ENCODE measurements at regions not wholly inside any gene's neighbourhood (a gene's known extent, or its start where the extent isn't known, plus 50 kb on each side); places are given as distances from the start of the nearest gene placed in this dataset.
"Not testable (repeated sequence)": the region's sequence is repeated elsewhere in the genome, so short reads cannot be mapped to it uniquely, and the experiment has no call there.

DNA sequence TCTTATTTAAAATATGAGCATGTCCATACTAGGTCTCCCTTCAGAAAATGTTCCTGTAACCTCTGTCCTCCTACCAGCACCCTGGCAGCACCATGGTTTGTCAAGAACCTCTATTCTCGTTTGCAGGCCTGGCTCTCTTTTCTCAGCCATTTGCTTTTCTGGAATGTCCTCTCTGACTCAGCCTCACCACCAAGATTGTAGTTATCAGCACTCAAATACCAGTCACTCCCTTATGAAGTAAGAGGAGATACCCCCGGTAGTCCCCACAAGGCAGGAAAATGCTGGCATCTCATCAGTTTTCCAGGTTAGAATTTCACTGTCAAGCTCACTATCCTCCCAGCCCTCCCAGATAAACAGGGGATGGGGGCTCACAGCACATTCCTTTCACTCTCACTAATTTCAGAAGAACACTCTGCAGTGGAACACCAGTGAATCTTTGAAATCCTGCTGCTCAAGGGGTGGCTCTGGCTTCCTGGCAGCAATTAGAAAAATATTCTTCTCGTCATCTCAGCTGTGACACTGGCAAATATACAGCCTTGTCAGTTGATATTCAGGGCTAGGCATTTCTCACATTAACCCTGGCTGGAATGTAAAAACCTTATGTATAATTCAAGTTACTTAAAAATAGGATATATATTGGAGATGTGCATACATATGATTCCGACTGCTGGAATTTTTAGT is 129.2 kb downstream of the TBX18 start:
- DNase-seq: no peak

DNA sequence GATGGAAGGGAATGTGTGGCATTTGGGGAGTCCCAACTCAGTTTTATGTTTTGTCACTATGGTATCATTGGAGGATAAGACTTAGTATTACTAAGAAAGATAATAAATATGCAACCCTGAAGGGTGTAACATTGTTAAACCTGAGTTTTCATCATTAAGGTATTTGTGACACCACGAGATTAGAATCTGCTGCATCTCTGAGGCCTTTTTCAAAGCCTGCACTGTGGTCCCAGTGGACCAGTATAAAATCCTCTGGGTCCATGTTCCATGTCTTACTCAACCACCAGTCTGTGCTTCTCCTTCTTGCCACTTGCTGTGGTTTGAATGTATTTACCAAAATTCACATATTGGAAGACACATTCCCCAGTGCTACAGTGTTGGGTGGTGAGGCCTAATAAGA is 130.6 kb downstream of the TBX18 start:
- no peak for DNase-seq

DNA sequence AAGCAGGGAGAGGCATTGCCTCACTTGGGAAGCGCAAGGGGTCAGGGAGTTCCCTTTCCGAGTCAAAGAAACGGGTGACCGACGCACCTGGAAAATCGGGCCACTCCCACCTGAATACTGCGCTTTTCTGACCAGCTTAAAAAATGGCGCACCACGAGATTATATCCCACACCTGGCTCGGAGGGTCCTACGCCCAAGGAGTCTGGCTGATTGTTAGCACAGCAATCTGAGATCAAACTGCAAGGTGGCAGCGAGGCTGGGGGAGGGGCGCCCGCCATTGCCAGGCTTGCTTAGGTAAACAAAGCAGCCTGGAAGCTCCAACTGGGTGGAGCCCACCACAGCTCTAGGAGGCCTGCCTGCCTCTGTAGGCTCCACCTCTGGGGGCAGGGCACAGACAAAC is 137.9 kb downstream of the TBX18 start:
- DNase-seq: not testable (repeated sequence)

DNA sequence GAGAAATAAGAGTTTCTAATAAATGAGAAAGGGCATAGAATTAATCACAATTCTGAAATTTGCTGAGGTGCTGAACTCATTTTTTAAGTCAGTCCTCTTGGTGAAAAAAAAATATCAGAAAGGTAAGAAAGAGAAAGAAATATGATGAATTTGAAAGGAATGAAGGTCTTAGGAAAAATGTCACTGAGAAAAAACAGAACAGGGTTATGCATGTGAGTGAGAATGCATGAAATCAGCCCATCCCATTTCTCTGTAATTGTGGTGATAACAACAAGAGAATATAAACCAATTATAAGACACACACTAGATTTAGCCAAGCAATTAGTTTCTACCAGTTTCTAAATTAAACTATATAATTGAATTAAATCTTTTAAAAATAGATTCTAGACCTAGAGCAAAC is 138.9 kb downstream of the TBX18 start:
- no peak for DNase-seq

DNA sequence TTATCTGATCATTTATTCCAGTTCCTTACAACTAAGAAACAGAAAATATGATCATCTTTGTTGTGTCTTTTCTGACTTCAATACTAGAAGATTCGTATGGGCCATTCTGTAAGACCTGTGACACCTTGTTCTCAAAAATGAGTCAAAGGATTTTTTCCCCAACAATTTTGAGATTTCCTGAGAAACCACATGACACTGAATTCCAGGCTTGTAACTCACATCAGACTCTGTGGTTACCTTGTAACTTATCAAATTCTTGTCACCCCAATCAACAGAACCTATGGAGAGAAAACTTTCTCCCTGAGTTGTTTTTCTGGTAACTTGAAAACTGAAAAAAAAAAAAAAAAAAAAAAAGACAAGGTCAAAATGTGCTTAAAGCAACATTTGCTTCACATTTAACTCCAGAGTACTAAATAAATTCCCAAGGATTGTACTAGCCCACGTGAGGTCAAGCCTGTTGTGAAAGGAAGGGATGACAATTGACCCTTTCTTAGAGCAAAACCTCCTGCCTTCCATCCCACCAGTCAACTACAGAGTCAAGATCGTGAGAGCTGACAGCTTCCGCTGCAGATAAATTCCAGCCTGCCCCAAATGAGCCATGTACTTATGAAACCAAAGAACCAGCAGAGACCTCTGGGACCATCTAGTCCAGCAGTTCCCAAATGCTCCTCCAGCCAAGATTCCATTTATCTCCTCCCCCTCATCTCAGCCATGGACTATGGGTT is 140.3 kb downstream of the TBX18 start:
- no peak for DNase-seq

DNA sequence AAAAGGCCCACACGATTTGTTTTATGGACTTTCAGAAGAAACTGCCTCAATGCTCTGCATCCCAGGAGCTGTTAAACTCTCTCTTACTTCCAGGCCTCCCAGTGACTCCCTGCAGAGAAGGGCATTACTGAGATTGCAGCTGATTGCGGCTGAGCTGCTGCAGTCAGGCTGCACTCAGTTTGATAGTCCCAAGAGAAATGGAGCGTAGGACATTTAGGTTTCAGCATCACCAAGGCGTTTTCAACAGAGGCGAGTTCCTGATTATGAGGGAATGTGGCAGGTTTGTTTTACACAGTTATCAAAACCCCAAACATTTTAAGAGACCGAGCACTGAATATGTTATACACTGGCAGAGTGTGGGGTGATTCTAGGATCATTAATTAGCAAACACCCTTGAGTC is 145.6 kb downstream of the TBX18 start:
- DNase-seq: no peak

DNA sequence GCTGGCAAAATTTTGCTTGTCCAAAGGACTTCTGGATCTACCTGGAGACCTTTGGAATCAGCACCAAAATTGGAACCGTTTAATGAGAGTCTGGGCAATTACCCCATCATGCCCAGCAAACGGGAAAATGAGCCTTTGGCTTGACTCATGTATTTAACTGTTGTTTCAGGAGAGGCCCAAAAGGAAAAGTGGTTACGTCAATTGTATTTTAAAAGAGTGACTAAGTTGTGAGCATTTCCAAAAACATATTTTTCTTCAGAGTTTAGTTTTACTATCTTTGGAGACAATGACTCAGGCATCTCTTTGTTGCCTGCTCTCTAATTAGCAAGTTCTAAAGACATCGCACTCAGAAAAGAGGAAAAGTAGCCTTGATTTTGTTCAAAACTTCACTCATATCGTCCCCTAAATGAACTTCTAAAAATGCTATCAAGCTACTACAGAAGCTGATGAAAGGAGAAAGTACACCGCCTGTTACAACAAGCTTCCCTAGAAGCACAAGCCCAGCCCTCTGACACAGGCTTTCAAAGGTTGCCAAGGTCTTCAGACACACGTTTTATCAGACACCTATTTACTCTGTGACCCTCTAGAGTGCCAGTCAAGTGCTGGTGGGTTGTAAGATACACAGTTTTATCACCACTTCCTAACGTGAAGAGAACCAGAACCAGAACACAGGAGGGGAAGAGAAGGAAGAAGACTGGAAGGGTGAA is 146.2 kb downstream of the TBX18 start:
- no peak for DNase-seq

DNA sequence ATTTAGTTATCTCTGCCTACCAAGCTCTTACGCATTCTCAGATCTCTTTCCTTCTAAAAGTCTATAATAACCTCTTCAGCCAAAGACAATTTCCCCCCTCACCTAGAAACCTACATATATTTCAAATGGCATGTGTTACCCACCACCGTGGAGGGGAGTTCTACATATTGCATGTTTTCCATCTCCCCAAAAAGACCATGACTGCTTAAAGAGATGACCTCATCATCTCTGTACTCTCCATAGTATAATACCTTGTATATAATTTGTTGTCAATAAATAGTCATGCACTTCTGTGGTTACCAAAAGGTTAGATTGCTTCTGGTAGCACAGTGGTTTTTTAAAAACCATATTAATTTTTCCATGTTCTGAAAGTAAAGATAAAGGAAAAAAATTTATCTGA is 148.4 kb downstream of the TBX18 start:
- DNase-seq: no peak

DNA sequence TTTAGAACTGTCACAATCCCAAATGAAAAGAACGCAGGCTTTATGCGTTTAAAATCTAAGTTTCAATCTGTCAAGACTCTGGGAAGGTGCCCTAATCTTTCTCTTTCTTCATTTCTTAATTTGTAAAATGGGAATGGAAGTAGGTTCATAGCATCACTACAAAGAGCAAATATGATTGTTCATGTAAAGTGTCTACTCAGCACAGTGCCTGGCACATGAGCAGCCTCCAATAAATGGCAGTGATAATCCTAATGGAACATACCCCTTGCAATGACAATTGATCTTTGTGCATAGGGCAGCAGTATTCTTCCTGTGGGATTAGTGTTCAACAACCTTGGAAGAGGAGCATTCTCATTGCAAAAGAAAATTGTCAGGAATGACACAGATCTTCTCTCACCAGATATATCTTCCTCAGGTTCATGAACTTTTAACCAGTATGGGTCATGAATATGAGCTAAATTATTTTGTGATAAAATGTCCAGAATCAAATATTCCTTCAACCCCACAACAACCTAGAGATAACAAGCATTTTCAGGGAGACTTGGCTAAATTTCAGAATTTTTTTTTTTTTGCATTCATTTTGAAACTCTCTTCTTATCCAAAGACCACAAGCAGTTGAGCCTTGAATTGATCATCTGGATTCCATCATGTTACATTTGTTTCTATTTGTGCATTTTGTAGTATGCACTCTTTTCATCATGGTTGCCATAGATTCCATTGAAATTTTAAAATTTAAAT is 149.1 kb downstream of the TBX18 start:
- no peak for DNase-seq

DNA sequence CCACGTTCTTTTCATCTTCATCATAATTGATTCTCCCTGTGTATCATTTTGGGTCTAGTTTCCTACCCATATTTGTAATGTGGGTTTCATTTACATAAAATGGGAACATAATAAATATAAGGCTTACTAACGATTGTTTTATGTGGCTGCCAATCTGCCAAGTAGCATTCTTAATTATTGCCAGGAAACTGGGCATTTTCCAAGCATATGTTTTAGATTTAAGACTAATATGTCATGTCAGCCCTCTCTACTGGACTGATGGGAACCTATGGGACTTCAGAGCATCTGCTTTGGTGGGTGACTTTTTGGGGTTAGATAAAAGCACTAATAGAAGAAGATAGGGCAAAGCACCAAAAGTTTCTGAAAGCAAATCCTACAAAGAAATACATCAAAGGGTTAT is 157.5 kb downstream of the TBX18 start:
- no peak for DNase-seq

DNA sequence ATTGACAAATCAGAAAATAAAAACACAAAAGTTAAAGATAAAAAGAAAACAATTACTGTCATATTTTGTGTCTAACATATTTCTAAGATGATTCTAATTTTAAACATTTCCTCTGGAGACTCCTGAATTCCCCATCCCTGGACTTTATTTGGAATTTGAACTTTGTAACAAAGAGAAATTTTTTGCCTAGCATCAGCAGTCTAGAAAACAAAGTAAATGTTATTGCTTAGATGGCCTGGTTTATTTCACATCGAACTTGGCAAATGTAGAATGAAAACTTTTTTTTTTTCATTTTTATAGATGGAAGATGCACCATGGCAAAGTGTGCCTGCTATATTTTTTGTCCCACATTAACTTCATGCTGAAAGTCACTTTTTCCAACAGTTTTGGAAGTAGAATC is 159.1 kb downstream of the TBX18 start:
- DNase-seq: no peak

DNA sequence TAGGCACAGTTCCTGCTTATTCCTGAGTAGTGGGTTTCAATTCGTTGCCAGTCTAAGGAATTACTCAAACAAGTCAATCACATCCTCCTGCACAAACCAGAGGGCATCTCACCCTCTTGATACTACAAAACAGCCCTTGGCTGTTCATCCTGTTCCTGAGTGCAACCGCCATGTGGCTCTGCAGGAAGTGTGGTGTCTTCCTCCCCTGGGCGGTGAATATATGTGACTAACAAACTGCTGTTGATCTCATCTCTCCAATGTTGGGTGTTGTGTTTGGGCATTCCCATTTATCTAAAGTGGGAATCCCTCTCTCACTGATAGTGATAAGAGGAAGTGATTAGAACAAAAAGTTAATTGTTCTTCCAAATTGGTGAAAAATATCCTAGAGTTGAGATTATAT is 163.0 kb downstream of the TBX18 start:
- DNase-seq: no peak

DNA sequence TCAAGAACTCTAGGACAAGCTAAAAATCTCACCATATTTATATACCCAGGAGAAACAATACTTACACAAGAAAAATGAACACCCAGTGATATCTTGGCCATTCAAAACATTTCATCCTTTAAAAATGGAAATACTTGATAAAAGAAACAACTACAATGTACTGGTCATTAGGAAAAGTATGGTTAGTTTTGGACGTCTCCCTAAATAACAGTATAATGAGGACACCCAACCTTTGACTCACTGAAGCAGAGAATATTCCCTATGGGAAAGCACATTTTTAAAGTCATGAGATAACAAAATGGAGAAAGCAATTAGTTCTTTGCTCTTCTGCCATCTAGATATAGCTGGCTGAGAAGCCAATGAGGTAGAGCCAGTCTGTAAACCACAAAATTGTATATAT is 164.4 kb downstream of the TBX18 start:
- no peak for DNase-seq

DNA sequence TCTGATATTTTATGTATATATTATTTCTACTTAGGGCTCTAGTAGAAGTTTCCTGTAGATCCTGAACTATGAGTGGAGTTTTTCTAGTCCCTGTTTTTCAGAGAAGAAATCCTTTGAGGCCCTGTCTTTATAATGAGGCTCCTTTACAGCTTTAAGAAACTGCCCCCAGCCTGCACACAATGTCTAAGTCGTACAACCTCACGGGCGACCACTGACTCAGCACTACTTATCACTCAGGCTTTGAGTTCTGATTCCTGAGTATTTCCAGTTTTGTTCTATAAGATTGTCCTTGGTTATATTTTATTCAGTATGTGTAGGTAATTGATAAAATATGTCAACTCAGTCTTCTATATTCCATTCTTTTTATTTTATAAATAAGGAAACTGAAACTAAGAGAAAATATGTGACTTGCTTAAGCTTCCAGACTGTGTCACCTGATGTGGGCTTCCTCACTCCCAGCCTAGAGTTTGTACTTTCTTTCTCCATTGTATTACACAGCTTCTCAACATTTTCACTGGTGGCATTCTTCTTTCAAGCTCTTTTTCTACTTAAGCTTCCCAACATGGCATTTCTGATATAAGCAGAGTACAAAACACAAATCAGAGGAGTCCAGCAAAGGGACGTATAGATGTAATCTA is 167.0 kb downstream of the TBX18 start:
- DNase-seq: no peak

DNA sequence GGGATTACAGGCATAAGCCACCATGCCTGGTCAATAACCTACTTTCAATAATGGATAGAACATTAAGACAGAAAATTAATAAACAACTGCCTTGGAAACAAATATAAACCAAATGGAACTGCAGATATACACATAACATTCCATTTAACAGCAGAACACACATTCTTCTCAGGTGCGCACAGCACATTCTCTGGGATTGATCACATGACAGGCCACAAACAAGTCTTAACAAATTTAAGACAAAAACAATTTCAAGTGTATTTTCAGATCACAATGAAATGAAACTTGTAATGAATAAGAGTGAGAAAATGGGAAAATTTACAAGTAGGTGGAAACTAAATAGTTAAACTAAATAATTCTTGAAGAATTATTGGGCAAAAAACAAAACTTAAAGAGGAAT is 167.9 kb downstream of the TBX18 start:
- no peak for DNase-seq

DNA sequence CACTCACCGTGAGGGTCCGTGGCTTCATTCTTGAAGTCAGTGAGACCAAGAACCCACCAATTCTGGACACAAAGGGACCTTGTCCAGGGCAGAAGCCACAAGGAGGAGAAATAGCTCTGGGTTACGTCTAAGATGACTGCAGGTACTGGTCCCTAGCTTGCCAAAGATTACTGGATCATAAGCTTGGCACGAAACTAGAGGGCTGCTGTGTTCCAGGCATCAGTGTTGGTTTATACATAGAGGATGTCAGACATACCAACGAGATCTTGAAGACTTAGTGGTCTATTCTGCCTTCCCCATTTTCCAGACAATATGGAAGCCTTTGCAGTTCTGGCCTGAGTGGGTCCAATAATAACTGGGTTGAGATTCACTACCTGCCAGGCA is 175.7 kb downstream of the TBX18 start:
- no peak for DNase-seq

DNA sequence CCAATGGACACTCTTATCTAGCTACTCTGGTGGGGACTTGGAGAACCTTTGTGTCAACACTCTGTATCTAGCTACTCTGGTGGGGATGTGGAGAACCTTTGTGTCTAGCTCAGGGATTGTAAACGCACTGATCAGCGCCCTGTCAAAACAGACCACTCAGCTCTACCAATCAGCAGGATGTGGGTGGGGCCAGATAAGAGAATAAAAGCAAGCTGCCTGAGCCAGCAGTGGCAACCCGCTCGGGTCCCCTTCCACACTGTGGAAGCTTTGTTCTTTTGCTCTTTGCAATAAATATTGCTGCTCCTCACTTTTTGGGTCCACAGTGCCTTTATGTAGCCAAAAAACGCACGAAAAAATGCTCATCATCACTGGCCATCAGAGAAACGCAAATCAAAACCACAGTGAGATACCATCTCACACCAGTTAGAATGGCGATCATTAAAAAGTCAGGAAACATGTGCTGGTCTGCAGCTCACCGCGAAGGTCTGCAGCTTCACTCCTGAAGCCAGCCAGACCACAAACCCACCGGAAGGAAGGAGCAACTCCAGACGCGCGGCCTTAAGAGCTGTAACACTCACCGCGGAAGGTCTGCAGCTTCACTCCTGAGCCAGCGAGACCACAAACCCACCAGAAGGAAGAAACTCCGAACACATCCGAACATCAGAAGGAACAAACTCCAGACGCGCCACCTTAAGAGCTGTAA is 176.3 kb downstream of the TBX18 start:
- DNase-seq: not testable (repeated sequence)

DNA sequence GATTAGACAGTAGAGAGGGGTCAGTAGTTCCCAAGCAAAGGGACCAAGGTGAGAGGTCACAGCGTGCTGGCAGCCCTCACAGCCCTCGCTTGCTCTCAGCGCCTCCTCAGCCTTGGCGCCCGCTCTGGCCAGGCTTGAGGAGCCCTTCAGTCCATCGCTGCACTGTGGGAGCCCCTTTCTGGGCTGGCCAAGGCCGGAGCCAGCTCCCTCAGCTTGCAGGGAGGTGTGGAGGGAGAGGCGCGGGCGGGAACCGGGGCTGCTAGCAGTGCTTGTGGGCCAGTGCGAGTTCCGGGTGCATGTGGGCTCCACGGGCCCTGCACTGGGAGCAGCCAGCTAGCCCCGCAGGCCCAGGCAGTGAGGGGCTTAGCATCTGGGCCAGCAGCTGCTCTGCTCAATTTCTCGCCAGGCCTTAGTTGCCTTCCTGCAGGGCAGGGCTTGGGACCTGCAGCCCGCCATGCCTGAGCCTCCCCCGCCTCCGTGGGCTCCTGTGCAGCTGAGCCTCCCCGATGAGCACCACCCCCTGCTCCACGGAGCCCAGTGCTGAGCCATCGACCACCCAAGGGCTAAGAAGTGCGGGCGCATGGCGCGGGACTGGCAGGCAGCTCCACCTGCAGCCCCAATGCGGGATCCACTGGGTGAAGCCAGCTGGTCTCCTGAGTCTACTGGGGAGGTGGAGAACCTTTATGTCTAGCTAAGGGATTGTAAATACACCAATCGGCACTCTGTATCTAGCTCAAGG is 177.0 kb downstream of the TBX18 start:
- not testable (repeated sequence) for DNase-seq

DNA sequence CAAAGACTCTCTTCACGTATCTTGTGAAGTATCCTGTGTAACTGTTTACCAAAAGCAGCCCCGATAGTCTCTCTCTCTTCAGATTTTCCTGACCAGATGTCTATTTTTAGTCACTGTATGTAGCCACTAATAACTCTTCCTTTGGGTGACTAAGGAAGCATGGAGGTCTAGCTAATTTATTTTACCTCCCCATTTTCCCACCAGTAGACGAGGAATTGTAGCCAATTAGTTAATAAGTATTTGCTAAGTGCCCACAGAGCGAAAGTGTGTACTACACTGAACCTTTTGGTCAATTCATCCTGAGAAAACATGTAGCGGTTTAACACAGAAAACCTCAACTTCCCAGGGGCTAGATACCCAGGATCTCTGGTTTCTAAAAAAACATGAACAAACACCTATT is 180.6 kb downstream of the TBX18 start:
- DNase-seq: no peak

DNA sequence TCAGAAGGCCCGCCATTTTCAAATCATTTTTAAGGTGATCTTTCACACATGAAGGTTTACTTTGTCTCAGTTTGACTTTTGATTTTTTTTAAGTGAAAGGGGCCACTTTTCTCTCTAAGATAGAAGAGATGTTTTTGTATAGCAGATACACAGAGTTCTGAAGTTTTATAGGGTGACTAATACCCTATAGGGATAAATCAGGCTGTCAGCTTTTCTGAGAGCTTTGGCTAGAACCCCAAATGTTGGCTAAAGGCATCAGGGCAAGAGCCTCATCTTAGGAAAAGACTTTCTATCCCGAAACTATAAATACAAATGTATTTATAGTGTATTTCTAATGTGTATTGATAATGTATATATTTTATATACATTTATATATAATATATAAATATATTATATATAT is 181.4 kb downstream of the TBX18 start:
- no peak for DNase-seq

DNA sequence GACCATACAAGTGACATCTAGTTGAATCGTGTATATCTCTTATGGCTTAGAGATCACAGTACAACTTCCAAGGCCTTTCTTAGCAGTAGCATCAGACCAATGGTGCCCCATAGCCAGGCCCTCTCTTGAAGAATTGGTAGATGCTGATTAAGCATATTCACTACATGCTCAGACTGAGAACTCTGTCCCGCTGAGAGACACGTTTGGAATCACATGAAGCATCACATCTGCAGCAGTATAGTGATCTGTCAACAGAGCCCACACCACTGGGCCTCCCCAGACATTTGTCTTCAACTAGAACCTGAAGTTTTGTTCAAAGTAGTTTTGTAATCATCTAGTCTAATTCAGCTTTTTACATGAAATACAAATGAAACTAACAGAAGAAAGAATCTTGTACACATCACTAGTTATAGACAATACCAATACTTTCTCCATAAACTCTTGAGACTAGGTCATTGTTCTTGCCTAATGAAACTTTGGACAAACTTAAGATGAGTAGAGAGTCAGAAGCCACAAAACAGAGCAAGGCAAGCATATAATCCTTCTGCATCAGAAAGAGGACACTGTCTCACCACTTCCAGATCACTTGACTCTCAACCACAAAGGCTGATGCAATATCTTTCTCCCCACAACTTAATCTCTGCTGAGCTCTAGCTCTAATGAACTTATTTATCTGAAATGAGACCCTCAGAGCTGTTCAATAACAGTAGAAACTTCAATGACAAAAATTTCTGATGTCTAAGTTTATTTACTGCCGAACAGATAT is 182.7 kb downstream of the TBX18 start:
- no peak for DNase-seq

All from NCI-H1436 (cell line).